ENCODE measurements at regions not wholly inside any gene's neighbourhood (a gene's known extent, or its start where the extent isn't known, plus 50 kb on each side); places are given as distances from the start of the nearest gene placed in this dataset.

DNA sequence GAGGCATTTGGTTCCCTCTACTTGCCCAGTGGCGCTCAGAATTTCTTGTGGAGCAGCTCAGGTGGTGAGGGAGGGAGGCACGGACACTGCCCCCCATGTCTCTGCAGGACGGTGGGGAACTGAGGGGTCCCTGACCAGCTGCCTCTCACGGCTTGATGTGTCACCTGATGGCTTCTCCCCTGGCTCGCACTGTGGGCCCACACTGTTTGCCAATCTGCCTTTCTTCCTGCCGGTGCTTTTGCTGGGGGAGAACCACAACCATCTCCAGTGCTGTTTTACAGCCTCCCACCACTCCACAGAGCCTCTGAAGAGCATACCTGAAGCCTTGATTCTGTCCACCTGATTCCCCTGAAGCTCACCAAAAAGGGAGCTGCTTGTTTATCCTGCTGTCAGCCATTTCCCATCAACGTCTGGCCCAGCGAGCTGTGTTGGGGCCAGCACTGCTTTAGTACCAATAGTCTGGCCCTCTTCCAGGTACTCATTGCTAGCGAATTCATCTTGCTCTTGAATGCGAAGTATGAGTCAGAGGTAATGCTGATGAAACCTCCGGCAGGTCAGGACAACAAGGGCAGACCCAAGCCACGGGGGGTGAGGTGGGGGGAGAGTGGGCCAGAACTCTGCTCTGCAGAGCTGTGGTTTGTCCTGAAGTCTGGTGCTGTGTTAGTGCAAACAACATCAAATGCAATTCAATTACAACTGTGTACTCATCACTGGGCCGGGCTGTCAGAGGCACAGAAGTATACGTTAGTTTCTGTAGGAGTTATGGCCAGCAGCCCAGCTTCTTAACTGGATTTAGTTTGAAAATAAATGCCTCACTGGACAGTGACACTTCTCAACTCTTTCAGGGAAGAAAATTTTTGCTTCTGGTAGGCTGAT is 208.3 kb upstream of the JADE1 start:
- no peak for DNase-seq

DNA sequence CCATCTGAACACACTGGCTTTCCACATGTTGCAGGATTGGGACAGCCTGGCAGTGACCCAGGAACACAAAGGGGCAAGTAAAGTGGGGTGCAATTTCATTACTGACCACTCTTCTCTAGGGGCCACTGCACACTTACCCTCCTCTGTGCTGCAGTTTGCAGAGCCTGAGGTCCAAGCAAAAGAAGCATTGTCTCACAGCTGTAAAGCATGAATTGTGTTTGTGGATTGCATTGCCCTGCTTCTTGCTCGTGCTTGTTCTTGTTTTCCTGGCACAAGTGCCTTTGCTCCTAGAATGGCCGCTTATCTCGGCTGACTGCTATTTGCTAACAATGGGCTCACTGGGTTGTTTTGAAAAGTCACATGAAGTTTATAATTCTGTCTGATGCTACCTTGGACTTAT is 209.1 kb upstream of the JADE1 start:
- no peak for DNase-seq

GRCh38 chr4:128597500-128597899 is 212.0 kb upstream of the JADE1 start:
- no peak for DNase-seq

- no peak for DNase-seq
Observed at GRCh38 chr4:128596853-128597252, 212.6 kb upstream of the JADE1 start.

GRCh38 chr4:128596115-128596514 is 213.4 kb upstream of the JADE1 start:
- no peak for DNase-seq

DNA sequence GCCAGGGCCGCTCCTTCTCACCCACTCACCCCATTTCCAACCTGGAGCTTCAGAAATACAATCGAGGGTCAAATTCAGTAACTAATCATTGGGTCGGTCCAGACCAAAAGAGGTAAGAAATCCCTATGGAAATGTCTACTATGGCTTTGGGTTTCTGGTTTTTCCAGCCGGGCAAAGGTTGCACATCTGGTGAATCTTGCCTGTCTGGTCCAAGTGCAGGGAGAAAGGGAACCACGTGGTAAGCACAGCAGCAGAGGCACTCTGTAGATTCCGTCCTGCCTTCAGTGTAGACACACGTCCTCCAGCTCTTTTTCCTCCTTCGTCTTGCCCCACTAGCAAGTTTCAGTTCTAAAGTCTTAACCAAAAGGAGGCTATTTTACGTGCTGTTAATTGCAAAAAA is 218.0 kb upstream of the JADE1 start:
- DNase-seq: no peak

- no peak for DNase-seq
Observed at GRCh38 chr4:128590773-128591172, 218.7 kb upstream of the JADE1 start.

GRCh38 chr4:128590034-128590740 is 219.3 kb upstream of the JADE1 start:
- no peak for DNase-seq

DNA sequence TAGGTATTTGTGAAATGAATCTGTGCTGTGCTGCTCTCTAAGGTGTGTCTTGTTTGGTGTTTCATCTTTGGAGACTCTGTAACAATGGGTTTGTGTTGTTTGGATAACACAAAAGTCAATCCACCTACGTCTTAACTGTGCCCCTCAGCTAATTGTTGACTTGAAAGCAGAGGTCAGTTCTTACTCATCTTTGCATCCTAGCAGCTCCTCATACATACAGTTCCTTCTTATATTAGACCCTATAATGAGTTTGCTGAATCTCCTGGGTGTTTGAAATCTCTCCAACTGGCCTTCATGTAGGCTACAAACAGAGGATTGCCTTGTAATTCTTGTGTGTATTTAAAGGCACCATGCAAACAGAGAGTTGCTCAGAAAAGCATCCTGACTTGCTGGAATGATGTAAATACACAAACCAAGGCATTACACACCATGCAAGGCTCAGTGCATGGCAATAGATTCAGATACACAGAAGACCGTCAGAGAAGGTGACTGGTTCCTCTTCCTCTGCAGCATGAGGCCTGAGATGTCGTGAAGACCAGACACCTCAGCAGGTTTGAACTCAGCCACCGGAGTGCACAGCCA is 220.0 kb upstream of the JADE1 start:
- DNase-seq: no peak

GRCh38 chr4:128587382-128587781 is 222.1 kb upstream of the JADE1 start:
- DNase-seq: no peak

- no peak for DNase-seq
Observed at GRCh38 chr4:128583753-128584712, 225.5 kb upstream of the JADE1 start.

DNA sequence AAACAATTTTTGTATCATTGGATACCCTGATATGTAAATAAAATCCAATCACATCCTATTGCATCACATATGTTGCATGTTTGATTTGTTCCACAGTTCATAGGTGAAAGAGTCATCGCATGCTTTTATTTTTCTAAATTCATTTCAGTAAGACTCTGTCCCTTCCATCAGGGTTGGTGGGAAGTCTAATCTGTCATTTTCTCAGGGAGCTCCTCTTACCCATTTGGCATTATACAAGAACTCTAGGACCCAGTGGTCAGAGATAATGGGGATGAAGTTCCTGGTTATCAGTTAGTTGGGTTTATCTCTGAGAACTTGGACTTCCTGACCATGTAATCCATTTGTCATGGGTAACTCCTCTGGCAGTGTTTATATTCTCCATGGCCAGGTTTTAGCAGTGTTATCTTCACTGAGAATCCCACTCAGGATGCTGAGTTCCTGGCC is 227.1 kb upstream of the JADE1 start:
- DNase-seq: no peak

- no peak for DNase-seq
Observed at GRCh38 chr4:128579154-128579853, 230.2 kb upstream of the JADE1 start.

- DNase-seq: peak; percentile 50 to 60
Observed at GRCh38 chr4:128574706-128575105, 234.8 kb upstream of the JADE1 start.

- DNase-seq: no peak
Observed at GRCh38 chr4:128573781-128574508, 235.6 kb upstream of the JADE1 start.

- DNase-seq: no peak
Observed at GRCh38 chr4:128572778-128573241, 236.7 kb upstream of the JADE1 start.

- no peak for DNase-seq
Observed at GRCh38 chr4:128571747-128572146, 237.8 kb upstream of the JADE1 start.

- peak in 1 of 2 donors; percentile 31 for DNase-seq
Observed at GRCh38 chr4:128570387-128570975, 239.0 kb upstream of the JADE1 start.

DNA sequence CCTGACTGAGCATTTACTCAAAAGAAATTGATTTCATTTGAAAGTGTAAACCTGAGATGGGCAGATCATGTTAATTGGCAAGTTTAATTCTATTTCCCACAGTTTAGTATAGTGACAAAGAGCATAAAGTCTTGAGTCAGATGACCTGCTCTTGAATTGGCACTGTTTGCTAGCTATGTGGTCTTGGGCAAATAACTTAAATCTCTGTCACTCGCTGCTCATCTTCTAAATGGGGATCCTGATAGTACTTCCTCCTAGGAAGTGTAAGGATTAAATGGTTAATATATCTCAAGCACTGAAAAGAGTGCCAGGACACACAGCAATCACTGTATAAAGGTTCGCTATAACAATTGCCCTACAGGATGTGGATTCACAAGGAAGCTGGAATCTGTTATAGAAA is 242.8 kb upstream of the JADE1 start:
- no peak for DNase-seq

DNA sequence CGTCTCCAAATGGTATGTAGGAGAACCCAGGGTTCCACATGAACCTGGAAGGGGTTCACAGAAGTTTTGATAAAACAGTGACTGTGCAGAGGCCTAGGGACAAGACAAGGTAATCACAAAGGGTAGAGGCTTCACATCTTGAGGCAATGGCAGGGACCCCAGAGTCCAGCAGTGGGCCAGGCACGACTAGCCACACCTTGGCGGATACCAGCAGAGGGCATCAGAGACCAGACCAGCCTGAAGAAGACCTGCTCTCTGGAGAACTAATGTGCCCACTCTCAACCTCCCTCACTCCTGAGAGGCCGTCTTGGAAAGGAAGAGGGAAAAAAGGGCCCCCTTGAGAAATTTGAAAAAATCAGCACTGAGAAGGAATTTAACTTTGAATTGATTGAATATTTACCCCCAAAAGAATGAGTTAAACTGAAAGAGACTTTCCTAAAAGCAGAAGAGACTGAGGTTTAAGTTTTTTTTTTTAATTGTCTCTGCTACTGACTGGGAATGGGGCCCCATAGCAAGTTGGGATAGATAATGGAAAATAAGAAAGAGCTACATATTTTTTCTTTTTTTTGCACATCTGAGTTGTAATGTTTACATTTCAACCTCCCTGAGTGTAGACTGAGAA is 243.8 kb upstream of the JADE1 start:
- peak in 1 of 2 donors; percentile 9 for DNase-seq

Data from CD4-positive, alpha-beta T cell treated with Interferon alpha-2 for 1 hour (primary cell).